Brain microvascular endothelial cell (primary cell): ENCODE measurements at regions not wholly inside any gene's neighbourhood (a gene's known extent, or its start where the extent isn't known, plus 50 kb on each side); places are given as distances from the start of the nearest gene placed in this dataset.

Experiments used
- DNase-seq: peaks from one replicate; pipeline ENCODE4 v3.0.0-alpha.2; 2020
- H3K27ac ChIP-seq: fragments of 250-450 bp; sonication (Bioruptor Pico); 2 replicates; pipeline ENCODE4 v1.5.1; 2020; ENCODE audit warnings: mild to moderate bottlenecking, moderate library complexity
- H3K27me3 ChIP-seq: fragments of 250-450 bp; sonication (Bioruptor Pico); replicated peaks from 2 replicates; pipeline ENCODE4 v1.5.1; 2020; ENCODE audit warnings: mild to moderate bottlenecking
- H3K36me3 ChIP-seq: fragments of 250-450 bp; sonication (Bioruptor Pico); replicated peaks from 2 replicates; pipeline ENCODE4 v1.5.1; 2020; ENCODE audit warnings: mild to moderate bottlenecking
- H3K4me3 ChIP-seq: 2 replicates; pipeline ENCODE4 v1.5.1; 2011; ENCODE audit warnings: low read depth, mild to moderate bottlenecking, control low read depth, low read length, moderate library complexity
- in situ Hi-C: cut with HindIII; loops from 2 replicates; pipeline ENCODE4 v1.10.0; 2017; ENCODE audit warnings: low sequenced_read_pairs, low pct_ligation_motif_present
- TF ChIP-seq, protein P1 (sequence below): IDR thresholded peaks from 2 replicates; pipeline ENCODE4 v1.5.1; 2011; ENCODE audit warnings: low read depth, mild to moderate bottlenecking, moderate library complexity, low read length, control low read depth, inconsistent platforms; ENCODE audit errors: missing control alignments

DNA sequence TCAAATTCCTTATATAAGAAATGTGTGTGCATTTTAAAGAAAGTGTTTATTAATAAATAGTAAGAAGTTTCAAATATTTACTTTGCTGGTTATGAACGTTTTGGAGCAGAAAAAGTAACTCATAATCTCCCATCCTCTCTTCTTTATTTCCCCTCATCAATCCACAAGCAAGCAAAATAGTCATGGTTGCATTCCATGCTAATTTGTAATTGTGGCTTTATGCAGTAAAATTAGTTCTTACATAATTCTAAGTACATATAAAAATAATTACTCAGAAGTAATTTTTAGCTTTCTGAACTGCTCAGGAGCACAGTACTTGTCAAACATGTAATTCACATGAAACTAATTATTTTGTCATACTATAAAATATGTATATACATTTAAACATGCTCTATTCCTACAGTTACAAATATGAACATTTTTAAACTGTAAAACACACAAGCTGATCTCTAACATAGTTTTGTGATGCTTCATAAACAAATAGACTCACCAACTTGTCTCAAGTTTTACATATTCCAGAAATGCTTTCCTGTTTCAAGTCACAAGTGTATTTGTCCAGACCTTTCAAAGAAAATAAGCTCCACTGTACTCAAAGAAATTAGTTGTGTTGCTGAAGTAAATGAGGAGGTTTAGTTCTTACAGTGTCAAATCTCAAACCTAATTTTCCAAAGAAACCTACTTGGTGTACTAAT, 218.9 kb downstream of the PABPC4L start:
- no peaks in the 10 kb centered on the region for H3K27me3 ChIP-seq
- TF ChIP-seq, protein P1, sequence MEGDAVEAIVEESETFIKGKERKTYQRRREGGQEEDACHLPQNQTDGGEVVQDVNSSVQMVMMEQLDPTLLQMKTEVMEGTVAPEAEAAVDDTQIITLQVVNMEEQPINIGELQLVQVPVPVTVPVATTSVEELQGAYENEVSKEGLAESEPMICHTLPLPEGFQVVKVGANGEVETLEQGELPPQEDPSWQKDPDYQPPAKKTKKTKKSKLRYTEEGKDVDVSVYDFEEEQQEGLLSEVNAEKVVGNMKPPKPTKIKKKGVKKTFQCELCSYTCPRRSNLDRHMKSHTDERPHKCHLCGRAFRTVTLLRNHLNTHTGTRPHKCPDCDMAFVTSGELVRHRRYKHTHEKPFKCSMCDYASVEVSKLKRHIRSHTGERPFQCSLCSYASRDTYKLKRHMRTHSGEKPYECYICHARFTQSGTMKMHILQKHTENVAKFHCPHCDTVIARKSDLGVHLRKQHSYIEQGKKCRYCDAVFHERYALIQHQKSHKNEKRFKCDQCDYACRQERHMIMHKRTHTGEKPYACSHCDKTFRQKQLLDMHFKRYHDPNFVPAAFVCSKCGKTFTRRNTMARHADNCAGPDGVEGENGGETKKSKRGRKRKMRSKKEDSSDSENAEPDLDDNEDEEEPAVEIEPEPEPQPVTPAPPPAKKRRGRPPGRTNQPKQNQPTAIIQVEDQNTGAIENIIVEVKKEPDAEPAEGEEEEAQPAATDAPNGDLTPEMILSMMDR: no peak
- in situ Hi-C loops: no loop called here
- no peak overlapping the region for H3K27ac ChIP-seq
- DNase-seq: no peak
- no peaks in the 10 kb centered on the region for H3K36me3 ChIP-seq
- no peak overlapping the region for H3K4me3 ChIP-seq

DNA sequence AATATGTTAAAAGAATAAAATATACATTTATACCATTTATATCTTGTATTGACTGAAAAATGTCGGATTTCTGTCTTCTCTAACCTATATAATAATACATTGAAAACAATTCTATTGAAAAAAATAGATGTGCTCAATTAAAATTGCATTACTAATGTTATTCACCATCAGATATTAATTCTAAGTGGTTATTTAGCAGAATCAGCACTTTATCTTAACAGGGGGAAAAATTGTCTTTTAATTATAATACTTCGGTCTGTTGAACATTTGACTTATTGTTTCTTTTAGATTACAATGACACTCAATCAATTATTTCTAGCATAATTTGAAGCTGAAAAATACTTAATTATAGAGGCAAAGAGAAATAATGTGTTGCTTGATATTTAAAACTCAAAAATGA, 220.3 kb downstream of the PABPC4L start:
- in situ Hi-C loops: no loop called here
- Histone ChIP-seq H3K27me3 (no peaks in the 10 kb centered on the region), H3K36me3 (no peaks in the 10 kb centered on the region), H3K4me3 (no peak overlapping the region), H3K27ac (no peak overlapping the region)
- TF ChIP-seq, protein P1: no peak
- no peak for DNase-seq

DNA sequence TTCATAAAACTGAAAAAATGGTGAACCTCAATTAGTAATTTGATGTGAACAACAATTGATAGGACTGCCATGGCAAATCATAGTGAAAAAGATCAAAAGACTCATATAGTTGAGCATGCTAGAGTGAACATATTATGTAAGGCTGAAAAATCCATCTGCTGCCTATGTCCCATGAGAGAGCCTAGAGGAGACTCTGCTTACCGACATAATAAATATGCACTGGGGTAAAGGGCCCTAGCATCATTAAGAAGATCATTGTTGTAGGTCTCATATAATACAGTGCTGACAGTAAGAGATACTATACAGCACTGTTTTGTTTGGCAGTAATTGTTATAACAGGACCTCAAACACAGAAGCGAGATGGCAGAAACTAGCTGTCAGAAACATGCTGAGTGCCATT, 229.0 kb downstream of the PABPC4L start:
- TF ChIP-seq, protein P1: no peak
- Histone ChIP-seq H3K36me3 (no peaks in the 10 kb centered on the region), H3K4me3 (no peak overlapping the region), H3K27ac (no peak overlapping the region), H3K27me3 (no peaks in the 10 kb centered on the region)
- no peak for DNase-seq
- in situ Hi-C loops: no loop called here

DNA sequence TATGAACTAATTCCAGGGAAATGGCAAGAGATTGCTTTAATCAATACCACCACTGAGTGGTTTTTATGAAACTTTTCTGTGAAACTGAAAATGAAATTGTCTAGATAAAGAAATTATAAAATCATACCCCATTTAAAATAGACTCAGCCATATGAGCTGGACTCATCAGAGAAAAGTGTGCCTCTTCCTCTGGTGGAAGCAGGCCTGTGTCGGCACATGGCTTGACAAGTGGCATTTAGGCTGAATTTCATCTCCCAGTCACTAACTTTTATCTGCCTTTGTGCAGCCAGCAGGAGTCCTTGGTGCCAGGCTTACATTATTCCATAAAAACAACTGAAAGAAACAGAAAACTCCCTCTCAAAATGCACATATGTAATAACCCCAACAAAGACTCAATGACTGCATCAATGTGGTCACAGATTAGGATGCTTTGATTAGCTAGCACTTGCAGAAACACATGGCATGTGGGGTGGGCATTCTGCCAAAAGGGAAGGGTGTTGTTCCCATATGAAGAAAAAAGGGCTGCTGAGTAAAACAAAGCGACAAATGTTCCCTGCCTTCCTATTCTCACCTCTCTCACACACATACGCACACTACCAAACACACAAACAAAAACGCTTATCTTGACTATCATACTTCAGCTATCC, 232.3 kb downstream of the PABPC4L start:
- TF ChIP-seq, protein P1: no peak
- no peaks in the 10 kb centered on the region for H3K36me3 ChIP-seq
- H3K27ac ChIP-seq: no peak overlapping the region
- no peaks in the 10 kb centered on the region for H3K27me3 ChIP-seq
- peak; percentile 62 for DNase-seq
- H3K4me3 ChIP-seq: no peak overlapping the region
- in situ Hi-C loops: no loop called here

DNA sequence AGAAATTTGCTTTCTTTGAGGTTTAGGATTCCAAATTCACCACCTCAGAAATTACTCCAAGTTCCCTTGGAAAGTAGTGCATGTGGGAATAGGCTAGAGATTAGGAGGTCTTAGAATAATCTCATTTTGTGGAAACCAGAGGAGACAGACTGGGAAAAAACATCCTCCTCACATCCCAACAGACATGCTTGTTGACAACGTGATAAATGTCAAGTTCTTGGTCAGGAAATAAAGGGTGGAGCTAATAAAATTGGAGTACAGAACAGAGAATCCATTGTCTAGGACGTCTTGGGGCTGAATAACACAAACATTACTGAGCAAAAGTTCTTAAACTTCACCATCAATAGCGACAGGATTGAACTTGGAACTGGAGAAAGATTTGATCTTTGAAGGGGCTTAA, 233.4 kb downstream of the PABPC4L start:
- Histone ChIP-seq H3K4me3 (no peak overlapping the region), H3K27me3 (no peaks in the 10 kb centered on the region), H3K27ac (no peak overlapping the region), H3K36me3 (no peaks in the 10 kb centered on the region)
- TF ChIP-seq, protein P1: no peak
- DNase-seq: no peak
- in situ Hi-C loops: no loop called here
